Psoas muscle (tissue), 7 donors: ENCODE measurements at regions not wholly inside any gene's neighbourhood (a gene's known extent, or its start where the extent isn't known, plus 50 kb on each side); places are given as distances from the start of the nearest gene placed in this dataset.

ENCODE experiments used
- ATAC-seq, 4 donors: fragments of 200-7000 bp; cut with Tn5 transposase; one replicate each; pipeline ENCODE4 v1.9.1; 2020; ENCODE audit warnings: moderate library complexity in 3 of 4, mild to moderate bottlenecking in 2 of 4
- DNase-seq, 2 donors: peaks; one replicate each; pipeline ENCODE4 v3.0.0-alpha.2; 2020
- H3K27ac ChIP-seq: fragments of 200-600 bp; one replicate; pipeline ENCODE4 v1.8.0; 2022
- H3K27me3 ChIP-seq, 3 donors: fragments of 200-600 bp in 1 of 3; one replicate each; pipeline versions ENCODE4 v1.6.1 to v1.8.0; 2013 to 2022; ENCODE audit warnings: low read length in 2 of 3, mild to moderate bottlenecking in 2 of 3, moderate library complexity in 1 of 3; ENCODE audit not compliant: insufficient read depth in 3 of 3
- H3K36me3 ChIP-seq, 2 donors: fragments of 200-600 bp in 1 of 2; one replicate each; pipeline versions ENCODE4 v1.6.1 to v1.8.0; 2013 to 2022; ENCODE audit warnings: low read depth in 1 of 2, mild to moderate bottlenecking in 1 of 2, moderate library complexity in 1 of 2; ENCODE audit not compliant: insufficient read depth in 1 of 2
- H3K4me1 ChIP-seq: fragments of 200-600 bp; one replicate; pipeline ENCODE4 v1.8.0; 2022
- H3K4me3 ChIP-seq: fragments of 200-600 bp; one replicate; pipeline ENCODE4 v1.8.0; 2022; ENCODE audit warnings: mild to moderate bottlenecking
- H3K9me3 ChIP-seq: fragments of 200-600 bp; one replicate; pipeline ENCODE4 v1.8.0; 2022
- WGBS, 3 donors: extraction: QIAGEN DNeasy Blood & Tissue Kit; methylation state at CpG; one replicate each; pipeline versions ENCODE4 v1.1.6 to v1.1.7; 2013; 5-methylcytosine and 5-hydroxymethylcytosine counted together
- intact Hi-C, 2 donors: fragments of 100-400 bp; cut with DNase I; formaldehyde crosslinking; loops; one replicate each; pipeline versions ENCODE4 v1.11.0 to v1.14.2; 2022
- TF ChIP-seq, protein P1 (sequence below): fragments of 200-600 bp; IDR thresholded peaks from one replicate; pipeline ENCODE4 v1.8.0; 2022; ENCODE audit warnings: antibody characterized with exemption
- donor health status: healthy with polysubstance abuse.
- donor health status: DM: no; HTN: no; CAD: no; lungs with moderate emphysema.
- donor health status: Bipolar disorder and iron deficiency.
- donor health status: healthy.
- donor health status: DM: yes; HTN: yes; CAD: no.
- donor health status: DM: no; HTN: no; CAD: no.
- donor health status: DM: yes; HTN: yes; CAD: no.

DNA sequence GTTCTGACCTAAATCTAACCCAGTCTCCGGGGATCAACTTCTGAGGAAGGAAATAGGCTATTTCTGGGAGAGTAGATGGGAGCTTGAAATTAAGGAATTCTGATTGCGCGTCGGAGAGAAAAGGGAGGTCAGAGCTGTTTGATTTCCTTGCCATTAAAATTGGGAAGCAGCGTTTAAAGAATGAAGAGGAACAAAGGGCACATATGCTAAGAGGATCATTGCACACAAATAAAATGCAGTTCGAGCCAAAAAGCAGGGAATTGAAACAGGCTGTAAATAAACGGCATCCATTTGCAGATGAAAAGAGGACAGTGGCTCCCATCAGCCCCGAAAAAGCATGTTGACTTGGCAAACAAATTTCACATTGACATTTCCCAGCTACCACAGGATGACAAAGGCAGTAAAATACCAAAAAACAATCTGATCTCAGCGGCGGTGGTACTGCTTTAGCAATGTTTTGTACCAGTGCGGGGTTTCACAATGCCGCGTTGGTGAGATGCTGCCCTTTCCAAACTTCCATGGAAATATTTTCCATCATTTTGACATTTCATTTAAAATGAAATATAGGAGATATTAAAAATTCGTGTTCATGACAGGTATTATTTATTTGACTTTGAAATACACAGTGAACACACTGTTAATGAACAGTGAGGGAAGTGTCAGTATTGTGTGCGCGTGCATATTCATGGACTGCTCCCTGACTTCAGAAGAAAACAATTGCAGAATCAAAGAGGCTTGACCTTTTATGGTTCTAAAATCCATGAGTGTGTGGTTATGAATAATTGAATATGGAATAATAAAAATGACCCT lies 108.8 kb downstream of the SQOR start:
- peaks cover 0 to 2% (median 0%) of the 10 kb centered on the region in 3 donors for H3K27me3 ChIP-seq
- no peak overlapping the region for H3K27ac ChIP-seq
- TF ChIP-seq, protein P1, sequence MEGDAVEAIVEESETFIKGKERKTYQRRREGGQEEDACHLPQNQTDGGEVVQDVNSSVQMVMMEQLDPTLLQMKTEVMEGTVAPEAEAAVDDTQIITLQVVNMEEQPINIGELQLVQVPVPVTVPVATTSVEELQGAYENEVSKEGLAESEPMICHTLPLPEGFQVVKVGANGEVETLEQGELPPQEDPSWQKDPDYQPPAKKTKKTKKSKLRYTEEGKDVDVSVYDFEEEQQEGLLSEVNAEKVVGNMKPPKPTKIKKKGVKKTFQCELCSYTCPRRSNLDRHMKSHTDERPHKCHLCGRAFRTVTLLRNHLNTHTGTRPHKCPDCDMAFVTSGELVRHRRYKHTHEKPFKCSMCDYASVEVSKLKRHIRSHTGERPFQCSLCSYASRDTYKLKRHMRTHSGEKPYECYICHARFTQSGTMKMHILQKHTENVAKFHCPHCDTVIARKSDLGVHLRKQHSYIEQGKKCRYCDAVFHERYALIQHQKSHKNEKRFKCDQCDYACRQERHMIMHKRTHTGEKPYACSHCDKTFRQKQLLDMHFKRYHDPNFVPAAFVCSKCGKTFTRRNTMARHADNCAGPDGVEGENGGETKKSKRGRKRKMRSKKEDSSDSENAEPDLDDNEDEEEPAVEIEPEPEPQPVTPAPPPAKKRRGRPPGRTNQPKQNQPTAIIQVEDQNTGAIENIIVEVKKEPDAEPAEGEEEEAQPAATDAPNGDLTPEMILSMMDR, result no peak
- no peaks in the 10 kb centered on the region for H3K4me1 ChIP-seq
- no peaks in the 10 kb centered on the region for H3K9me3 ChIP-seq
- H3K36me3 ChIP-seq, result no peaks in the 10 kb centered on the region
- intact Hi-C loops, result no loop called here
- DNase-seq (no peak), ATAC-seq (no peak)
- WGBS, 3 donors, result 44 to 47% (median 45%) methylated on average over 16 of the region's 16 CpGs
- no peak overlapping the region for H3K4me3 ChIP-seq

DNA sequence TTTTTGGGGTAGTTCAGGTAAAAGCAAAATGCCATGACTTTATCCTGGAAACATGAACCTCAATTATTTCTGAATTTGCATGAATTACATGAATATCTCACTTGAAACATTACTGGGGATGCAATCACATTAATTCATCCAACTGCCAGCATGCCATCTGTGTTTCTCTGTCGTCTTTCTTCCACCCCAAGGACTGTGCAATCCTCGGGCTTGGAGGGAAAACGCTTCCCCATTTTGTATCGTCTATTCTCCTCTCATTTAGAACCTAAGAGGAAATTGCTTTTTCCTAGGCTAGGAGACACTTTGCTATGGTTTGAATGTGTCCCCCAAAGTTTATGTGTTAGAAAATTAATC lies 109.4 kb downstream of the SQOR start:
- 61 to 64% (median 64%) methylated on average over 4 of the region's 4 CpGs for WGBS, 3 donors
- no peak for ATAC-seq
- intact Hi-C loops, result no loop called here

DNA sequence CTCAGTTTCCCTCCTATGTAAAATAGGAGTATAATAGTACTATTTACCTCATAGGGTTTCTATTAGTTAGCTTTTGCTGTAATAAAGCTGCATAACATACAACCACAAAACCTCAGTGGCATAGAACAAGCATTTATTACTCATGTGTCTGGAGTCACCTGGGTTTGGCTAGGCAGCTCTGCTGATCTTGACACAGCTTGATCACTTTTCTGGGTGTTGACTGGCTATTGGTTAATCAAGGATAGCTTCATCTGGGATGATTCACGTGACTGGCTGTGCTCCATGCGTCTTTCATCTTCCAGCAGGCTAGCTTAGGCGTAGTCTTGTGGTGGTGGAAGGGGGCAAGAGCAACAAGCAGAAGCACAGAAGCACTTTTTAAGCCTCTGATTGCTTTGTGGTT lies 112.6 kb downstream of the SQOR start:
- WGBS, 3 donors, result 58 to 63% (median 60%) methylated on average over 3 of the region's 3 CpGs
- Histone ChIP-seq H3K4me1 (no peaks in the 10 kb centered on the region), H3K36me3 (no peaks in the 10 kb centered on the region), H3K27ac (no peak overlapping the region), H3K27me3 (peaks cover 0 to 2% (median 0%) of the 10 kb centered on the region in 3 donors), H3K9me3 (no peaks in the 10 kb centered on the region), H3K4me3 (no peak overlapping the region)
- ATAC-seq (no peak), DNase-seq (no peak)
- intact Hi-C loops, result no loop called here
- TF ChIP-seq, protein P1, result no peak

More for the DNA sequence above, 109.4 kb downstream of the SQOR start:
- H3K27me3 ChIP-seq, result peaks cover 0 to 2% (median 0%) of the 10 kb centered on the region in 3 donors
- no peak for DNase-seq
- no peak overlapping the region for H3K4me3 ChIP-seq
- TF ChIP-seq, protein P1, result no peak
- no peak overlapping the region for H3K27ac ChIP-seq
- no peaks in the 10 kb centered on the region for H3K36me3 ChIP-seq
- H3K9me3 ChIP-seq, result no peaks in the 10 kb centered on the region
- no peaks in the 10 kb centered on the region for H3K4me1 ChIP-seq

DNA sequence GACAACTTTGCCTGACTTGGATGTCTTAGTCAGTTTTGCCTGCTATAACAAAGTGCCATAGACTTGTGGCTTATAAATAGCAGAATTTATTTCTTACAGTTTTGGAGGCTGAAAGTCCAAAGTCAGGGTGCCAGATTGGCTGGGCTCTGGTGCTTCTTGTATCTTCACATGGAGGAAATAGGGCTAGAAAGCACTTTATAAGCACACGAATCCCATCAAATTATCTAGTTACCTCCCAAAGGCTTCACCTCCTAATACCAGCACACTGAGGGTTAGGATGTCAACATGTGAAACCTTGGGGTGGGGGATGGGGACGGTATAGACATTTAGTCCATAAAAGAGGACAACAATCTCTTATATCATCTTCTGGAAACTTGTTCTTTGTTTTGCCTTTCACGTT lies 116.8 kb downstream of the SQOR start:
- no peak overlapping the region for H3K27ac ChIP-seq
- 47 to 49% (median 48%) methylated on average over 3 of the region's 3 CpGs for WGBS, 3 donors
- DNase-seq (no peak), ATAC-seq (no peak)
- no peaks in the 10 kb centered on the region for H3K36me3 ChIP-seq
- intact Hi-C loops, result no loop called here
- TF ChIP-seq, protein P1, result no peak
- H3K27me3 ChIP-seq, result no peaks in the 10 kb centered on the region
- H3K4me1 ChIP-seq, result no peaks in the 10 kb centered on the region
- no peaks in the 10 kb centered on the region for H3K9me3 ChIP-seq
- H3K4me3 ChIP-seq, result no peak overlapping the region

DNA sequence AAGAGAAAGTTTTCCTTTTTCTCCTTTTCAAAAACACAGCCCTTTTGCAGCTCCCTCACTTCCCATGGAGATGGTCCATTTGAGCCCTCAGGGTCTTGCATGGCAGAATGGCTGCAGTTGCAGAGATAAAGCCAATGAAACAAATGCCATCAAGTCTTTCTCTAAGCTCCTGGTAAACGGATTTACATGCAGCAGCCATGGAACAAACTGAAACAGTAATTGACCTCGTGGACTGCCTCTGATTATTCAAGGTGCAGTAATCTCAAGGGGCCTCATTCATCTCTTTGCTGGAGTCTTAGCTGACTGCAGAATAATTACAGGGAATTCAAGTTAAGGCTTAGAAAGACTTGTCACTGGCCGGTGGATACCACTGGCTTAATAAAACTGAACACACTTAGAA lies 125.1 kb downstream of the SQOR start:
- Histone ChIP-seq H3K4me1 (no peaks in the 10 kb centered on the region), H3K9me3 (no peaks in the 10 kb centered on the region), H3K27me3 (peaks cover 0 to 1% (median 0%) of the 10 kb centered on the region in 3 donors), H3K27ac (no peak overlapping the region), H3K4me3 (no peak overlapping the region), H3K36me3 (no peaks in the 10 kb centered on the region)
- 24 to 37% (median 35%) methylated on average over 3 of the region's 3 CpGs for WGBS, 3 donors
- intact Hi-C loops, result no loop called here
- TF ChIP-seq, protein P1, result no peak
- no peak for DNase-seq
- ATAC-seq, result no peak
